Left ventricle myocardium inferior (tissue), 1 donor: ENCODE measurements at regions not wholly inside any gene's neighbourhood (a gene's known extent, or its start where the extent isn't known, plus 50 kb on each side); places are given as distances from the start of the nearest gene placed in this dataset.

Experiments
- DNase-seq: peaks from one replicate; pipeline ENCODE4 v3.0.0-alpha.2; 2020
- H3K27ac ChIP-seq: fragments of 200-600 bp; replicated peaks from 2 replicates; pipeline ENCODE4 v1.8.0; 2021
- H3K27me3 ChIP-seq: fragments of 200-600 bp; 2 replicates; pipeline ENCODE4 v1.8.0; 2021; ENCODE audit warnings: low read depth
- H3K36me3 ChIP-seq: fragments of 200-600 bp; 2 replicates; pipeline ENCODE4 v1.8.0; 2021
- H3K4me1 ChIP-seq: fragments of 200-600 bp; 2 replicates; pipeline ENCODE4 v1.8.0; 2021
- H3K4me3 ChIP-seq: fragments of 200-600 bp; 2 replicates; pipeline ENCODE4 v1.8.0; 2021; ENCODE audit warnings: mild to moderate bottlenecking, moderate library complexity
- H3K9me3 ChIP-seq: fragments of 200-600 bp; replicated peaks from 2 replicates; pipeline ENCODE4 v1.8.0; 2021
- CTCF ChIP-seq: fragments of 200-600 bp; IDR thresholded peaks from 2 replicates; pipeline ENCODE4 v1.8.0; 2021; ENCODE audit warnings: antibody characterized with exemption, mild to moderate bottlenecking, borderline replicate concordance
- intact Hi-C: fragments of 100-400 bp; cut with micrococcal nuclease; formaldehyde crosslinking; loops from one replicate; pipeline ENCODE4 v1.11.0; 2022
- donor health status: DM: no; HTN: yes; CAD: no; lungs with severe emphysema.

- H3K36me3 ChIP-seq: no peaks in the 10 kb centered on the region
- intact Hi-C loops: no loop called here
- TF ChIP-seq CTCF: no peak
- no peaks in the 10 kb centered on the region for H3K27me3 ChIP-seq
- no peak overlapping the region for H3K27ac ChIP-seq
- no peaks in the 10 kb centered on the region for H3K4me1 ChIP-seq
- peaks cover 5% of the 10 kb centered on the region for H3K9me3 ChIP-seq
- DNase-seq: no peak
- H3K4me3 ChIP-seq: no peak overlapping the region
Observed at GRCh38 chr15:23750179-23750578, 63.1 kb upstream of the NDN start.

- H3K4me3 ChIP-seq: no peak overlapping the region
- H3K4me1 ChIP-seq: no peaks in the 10 kb centered on the region
- no peak overlapping the region for H3K27ac ChIP-seq
- H3K36me3 ChIP-seq: no peaks in the 10 kb centered on the region
- no peaks in the 10 kb centered on the region for H3K27me3 ChIP-seq
- no peak for DNase-seq
- intact Hi-C loops: no loop called here
- TF ChIP-seq CTCF: no peak
- H3K9me3 ChIP-seq: peaks cover 9% of the 10 kb centered on the region
Observed at GRCh38 chr15:23750776-23751175, 63.7 kb upstream of the NDN start.

- Histone ChIP-seq H3K9me3 (peaks cover 4% of the 10 kb centered on the region), H3K4me3 (no peak overlapping the region), H3K27ac (no peak overlapping the region), H3K36me3 (no peaks in the 10 kb centered on the region), H3K4me1 (no peaks in the 10 kb centered on the region), H3K27me3 (no peaks in the 10 kb centered on the region)
- no peak for TF ChIP-seq CTCF
- intact Hi-C loops: no loop called here
- no peak for DNase-seq
Observed at GRCh38 chr15:23753248-23753647, 66.1 kb upstream of the NDN start.

- intact Hi-C loops: no loop called here
- Histone ChIP-seq H3K9me3 (peaks cover 6% of the 10 kb centered on the region), H3K27ac (no peak overlapping the region), H3K4me1 (no peaks in the 10 kb centered on the region), H3K4me3 (no peak overlapping the region), H3K27me3 (no peaks in the 10 kb centered on the region), H3K36me3 (no peaks in the 10 kb centered on the region)
- no peak for DNase-seq
- no peak for TF ChIP-seq CTCF
Observed at GRCh38 chr15:23758891-23759290, 71.8 kb upstream of the NDN start.

GRCh38 chr15:23760024-23760423 is 72.9 kb upstream of the NDN start:
- no peak for DNase-seq
- H3K4me1 ChIP-seq: no peaks in the 10 kb centered on the region
- H3K27ac ChIP-seq: no peak overlapping the region
- intact Hi-C loops: no loop called here
- peaks cover 18% of the 10 kb centered on the region for H3K9me3 ChIP-seq
- H3K36me3 ChIP-seq: no peaks in the 10 kb centered on the region
- TF ChIP-seq CTCF: no peak
- no peaks in the 10 kb centered on the region for H3K27me3 ChIP-seq
- no peak overlapping the region for H3K4me3 ChIP-seq

GRCh38 chr15:23761386-23761785 is 74.3 kb upstream of the NDN start:
- Histone ChIP-seq H3K4me1 (no peaks in the 10 kb centered on the region), H3K27ac (no peak overlapping the region), H3K27me3 (no peaks in the 10 kb centered on the region), H3K9me3 (peaks cover 20% of the 10 kb centered on the region), H3K4me3 (no peak overlapping the region), H3K36me3 (no peaks in the 10 kb centered on the region)
- DNase-seq: no peak
- TF ChIP-seq CTCF: no peak
- intact Hi-C loops: no loop called here
